GM18498 (cell line): ENCODE measurements at regions not wholly inside any gene's neighbourhood (a gene's known extent, or its start where the extent isn't known, plus 50 kb on each side); places are given as distances from the start of the nearest gene placed in this dataset.
"Not testable (repeated sequence)": the region's sequence is repeated elsewhere in the genome, so short reads cannot be mapped to it uniquely, and the experiment has no call there.

Experiments used
- ATAC-seq: cut with Tn5 transposase; IDR thresholded peaks from one replicate; pipeline ENCODE4 v1.9.1; 2021; ENCODE audit warnings: mild to moderate bottlenecking, moderate library complexity; ENCODE audit not compliant: unreplicated experiment

DNA sequence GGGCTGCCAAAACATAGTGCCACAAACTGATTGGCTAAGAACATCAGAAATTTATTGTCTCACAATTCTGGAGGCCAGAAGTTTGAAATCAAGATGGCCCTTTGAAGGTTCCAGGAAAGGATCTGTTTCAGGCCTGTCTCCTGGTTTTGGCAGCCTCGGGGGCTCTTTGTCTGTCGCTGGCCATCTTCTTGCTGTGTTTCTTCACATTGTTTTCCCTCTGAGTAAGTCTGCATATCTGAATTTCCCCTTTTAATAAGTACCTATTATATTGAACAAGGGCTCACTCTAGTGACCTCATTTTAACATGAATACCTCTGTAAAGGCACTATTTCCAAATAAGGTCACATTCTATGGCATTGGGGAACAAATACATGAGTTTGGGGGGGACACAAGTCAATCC is 467.1 kb upstream of the MGAT4C start:
- no peak for ATAC-seq

DNA sequence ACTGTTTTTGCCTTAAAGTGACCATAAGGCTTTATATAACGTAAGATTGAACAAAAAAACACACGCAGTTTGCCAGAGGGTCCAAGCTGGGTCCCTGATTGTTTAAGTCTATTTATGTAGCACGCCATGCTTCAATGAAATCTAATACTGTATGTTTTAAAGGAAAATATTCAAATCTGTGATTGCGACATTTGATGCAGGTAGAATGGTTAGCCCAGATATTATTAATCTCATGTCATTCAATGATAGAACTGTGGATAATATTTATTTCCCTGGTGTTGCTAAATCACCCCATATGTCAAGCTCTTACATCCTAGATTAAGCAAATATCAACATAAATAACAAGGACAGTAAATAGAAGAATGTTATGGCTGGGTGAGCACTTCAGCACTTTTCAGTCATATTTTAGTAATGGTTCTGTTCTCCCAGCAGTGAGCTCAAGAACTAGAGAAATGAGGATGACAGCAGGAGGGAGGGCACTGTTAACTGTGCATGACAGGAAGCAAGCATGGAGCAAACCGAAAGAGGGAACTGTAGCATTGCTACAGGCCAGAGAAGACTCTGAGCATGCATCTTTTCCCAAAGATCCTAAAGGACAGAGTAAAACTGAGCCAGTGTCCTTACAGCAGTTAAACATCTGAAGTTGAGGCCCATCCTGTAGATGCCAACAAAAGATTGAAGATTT is 465.7 kb upstream of the MGAT4C start:
- no peak for ATAC-seq

DNA sequence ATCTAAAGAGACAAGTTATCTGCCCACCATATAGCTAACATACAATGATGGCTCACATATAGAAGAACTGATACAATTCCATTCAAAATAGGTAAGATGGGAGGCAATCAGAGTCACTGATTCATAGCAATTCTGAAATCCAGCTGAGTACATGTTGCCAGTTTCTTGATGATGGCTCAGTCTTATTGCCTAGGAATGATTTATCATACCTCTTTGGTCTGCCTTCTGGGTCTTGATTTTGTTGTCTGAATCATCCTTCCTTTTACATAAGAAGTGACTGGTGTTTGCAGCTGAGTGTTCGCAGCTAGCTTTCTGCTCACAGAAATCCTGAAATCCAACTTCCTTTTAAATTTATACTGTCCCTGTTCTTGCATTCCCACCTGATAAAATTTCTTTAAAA is 463.2 kb upstream of the MGAT4C start:
- no peak for ATAC-seq

DNA sequence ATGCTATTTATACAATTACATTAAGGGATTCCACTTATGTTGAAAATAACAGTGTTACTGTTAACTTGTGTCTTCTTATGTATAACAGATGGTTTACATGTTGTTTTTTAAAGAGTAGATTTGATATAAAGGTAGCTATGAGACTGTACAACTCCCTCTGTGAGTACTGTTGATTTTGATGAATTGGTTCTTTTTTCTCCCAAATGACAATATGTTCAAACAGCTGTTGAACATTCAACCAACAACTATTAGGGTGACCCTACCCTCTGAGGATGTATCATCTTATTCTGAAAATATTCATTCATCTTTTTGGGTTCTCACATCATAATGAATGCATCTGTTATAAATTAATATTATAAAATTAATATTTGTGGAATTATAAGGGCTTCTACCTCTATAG is 456.9 kb upstream of the MGAT4C start:
- ATAC-seq = no peak

DNA sequence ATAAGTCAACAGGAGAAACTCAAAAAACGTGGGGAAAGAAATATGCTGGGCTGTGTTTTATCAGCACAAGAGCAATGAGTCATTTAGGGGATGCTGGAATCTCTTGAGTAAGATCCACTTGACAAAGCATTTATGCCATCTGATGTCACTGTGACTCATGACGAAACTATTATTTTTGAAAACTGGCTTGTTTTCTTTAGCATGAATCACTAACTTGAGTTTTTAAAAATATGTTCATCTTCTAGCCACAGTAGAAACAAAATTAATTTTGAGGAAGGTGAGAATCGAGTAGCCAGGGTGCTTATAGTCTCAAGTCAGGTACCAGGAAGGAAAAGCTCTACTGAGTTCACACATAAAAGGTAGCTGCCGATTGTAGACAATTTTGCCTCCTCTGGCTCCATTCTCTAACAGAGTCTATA is 456.2 kb upstream of the MGAT4C start:
- ATAC-seq = no peak

DNA sequence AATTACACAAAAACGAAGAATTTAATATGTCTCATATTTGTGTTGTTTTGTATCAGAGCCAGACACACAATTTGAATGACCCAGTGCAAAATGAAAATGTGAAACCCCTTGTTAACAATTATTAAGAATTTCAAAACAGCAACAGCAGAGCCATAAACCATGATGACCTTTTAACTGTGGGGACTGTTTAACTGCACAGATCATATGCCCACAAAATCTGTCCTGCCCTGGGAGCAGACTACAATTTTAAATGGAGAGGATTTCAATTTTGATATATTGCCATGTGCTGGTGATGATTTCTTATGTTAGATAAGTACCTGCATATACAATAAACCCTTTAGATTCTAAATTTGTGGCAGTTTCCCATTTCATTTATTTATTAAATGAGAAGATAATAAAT is 455.5 kb upstream of the MGAT4C start:
- no peak for ATAC-seq

DNA sequence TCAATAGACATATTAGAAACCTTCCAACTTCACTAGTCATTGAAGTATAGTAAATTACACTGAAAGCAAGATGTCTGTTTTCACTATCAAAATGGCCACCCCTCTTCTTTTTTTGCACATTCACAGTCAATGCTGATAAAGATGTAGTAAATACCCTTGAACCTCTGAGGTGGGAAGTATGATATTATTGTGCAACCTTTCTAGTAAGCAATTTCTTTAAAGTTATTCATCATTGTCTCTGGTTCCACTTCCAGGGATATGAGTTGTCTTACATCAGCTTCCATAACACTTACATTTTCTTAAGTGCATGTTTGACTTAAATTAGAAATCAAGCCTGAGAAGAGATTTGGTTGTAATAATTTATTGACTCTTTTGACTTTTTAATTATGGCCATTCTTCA is 453.9 kb upstream of the MGAT4C start:
- no peak for ATAC-seq

DNA sequence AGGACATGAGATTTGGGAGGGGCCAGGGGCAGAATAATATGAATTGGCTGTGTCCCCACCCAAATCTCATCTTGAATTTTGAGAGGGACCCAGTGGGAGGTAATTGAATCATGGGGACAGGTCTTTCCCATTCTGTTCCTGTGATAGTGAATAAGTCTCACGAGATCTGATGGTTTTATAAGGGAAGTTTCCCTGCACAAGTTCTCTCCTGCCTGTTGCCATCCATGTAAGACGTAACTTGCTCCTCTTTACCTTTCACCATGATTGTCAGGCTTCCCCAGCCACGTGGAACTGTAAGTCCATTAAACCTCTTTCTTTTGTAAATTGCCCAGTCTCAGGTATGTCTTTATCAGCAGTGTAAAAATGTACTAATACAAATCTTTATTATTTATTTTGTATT is 452.8 kb upstream of the MGAT4C start:
- ATAC-seq = not testable (repeated sequence)

DNA sequence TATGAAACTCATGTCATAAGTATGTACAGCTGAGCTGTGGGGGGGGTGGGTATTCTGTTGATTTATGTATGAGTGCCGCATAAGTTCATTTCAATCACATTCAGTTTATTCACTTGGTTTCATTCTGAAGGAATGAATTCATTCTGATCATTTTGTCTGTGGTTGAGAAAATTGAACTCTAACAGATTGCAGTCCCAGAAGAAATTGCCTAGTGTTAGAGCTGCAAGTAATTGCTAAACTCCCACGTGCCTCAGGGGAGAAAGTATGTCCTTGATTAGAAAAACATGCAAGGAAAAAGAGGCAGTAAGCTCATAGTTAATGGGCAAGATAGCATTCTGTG is 442.4 kb upstream of the MGAT4C start:
- ATAC-seq = no peak

DNA sequence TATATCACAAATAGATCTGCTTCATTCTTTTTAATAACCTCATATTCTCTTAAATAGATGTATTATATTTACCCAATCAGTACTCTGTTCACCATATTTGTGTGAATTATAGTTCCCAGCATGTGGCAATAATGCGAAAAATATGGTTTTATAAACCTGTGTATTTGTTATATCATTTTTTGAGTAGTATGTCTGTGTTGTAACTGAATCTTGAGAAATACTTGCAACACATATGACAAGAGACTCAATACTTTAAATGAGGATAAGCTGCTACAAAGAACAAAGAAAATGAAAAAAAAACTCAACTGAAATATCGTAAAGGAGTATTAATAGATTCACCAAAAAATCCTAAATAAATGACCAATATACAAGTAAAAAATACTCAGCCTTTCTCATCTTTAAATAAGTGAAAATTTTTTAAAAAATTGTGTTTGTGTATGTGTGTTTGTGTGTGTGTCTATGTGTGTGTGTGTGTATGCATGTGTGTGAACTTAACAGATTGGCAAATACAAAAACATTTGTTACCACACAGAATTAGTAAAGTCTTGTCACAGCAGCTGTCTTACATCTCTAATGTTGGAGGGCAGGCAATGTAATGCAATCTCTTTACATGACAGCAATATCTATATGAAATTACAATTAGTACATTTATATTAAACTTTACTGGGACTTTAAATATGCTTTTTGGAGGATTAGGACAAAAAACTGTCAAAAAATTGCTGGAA is 441.9 kb upstream of the MGAT4C start:
- ATAC-seq = no peak

DNA sequence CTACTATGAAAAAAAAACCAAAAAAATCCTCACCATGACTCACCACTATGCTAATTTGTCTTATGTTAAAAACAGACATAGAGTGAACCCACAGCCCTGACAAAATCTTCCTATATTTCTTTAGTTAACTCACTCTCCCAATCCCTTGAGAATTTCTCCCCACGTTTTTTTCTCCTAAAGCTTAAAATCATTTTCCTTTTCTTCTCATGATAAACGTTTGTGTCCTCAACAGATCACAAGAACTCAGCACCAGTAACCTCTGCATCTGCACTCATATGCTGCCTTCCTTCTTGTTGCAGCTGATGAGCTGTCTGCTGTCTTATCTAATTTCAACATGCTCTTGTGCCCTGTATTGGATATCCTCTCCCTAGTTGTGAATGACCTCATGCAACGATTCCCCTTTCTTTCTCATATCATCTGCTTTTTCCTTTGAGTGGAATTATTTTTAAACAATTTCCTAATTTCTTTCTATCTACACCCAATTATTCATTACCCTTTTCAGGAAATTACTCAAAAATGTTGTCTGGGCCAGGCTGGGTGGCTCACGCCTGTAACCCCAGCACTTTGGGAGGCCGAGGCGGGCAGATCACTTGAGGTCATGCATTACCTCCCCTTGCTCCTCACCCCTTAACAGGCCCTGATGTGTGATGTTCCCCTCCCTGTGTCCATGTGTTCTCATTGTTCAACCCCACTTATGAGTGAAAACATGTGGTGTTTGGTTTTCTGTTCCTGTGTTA is 427.5 kb upstream of the MGAT4C start:
- ATAC-seq = no peak

DNA sequence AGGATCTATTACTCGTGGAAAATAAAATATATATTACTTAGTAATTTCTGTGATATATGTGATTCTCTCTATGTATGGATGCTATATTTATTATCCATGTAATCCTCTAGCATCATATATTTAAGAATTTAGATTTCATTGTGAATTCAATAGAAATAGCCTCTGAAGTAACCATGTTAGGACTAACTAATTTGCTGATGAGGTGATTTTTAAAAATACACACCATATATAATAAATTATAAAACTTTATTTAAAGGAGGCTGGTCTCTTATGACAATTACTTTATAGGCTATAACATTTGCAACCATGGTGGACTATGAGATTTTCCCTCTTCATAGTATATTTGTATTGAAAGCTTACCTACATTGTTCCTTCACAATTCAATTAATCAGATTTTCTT is 424.9 kb upstream of the MGAT4C start:
- no peak for ATAC-seq

DNA sequence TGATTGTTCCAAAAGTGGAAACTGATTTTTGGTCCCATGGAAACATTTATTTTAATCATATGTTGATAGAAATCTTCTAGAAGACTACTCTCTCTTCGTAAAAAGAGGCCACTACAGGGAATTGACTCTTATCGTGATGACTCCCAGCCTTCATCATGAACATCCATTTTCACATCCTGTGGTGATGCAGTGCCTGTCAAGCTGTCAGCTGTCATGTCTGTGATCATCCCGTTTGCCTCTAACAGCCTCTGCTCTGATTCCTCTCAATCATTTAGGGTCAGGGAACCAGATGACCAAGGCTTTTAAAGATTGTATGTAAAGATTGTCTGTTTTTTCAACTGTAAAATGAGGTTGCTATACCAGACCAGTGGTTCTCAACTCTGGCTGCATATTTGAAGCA is 419.0 kb upstream of the MGAT4C start:
- ATAC-seq = no peak

DNA sequence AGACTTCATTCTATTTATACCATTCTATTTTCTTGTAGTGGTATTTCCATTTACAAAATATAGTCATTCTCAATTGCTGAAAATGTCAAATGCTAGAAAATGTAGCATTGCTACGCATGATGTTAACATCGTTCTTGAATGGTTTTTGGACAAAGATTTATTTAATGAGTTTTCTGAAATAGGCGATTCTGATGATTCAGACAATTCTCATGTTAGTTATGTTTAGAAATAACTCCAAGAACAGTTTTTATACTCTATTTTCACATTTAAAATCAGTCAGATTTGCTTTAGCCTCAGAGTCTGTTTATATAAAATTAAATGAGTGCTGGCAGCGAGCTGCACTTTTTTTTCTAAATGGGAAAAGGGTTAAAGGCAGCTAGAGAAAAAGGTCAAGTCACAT is 414.8 kb upstream of the MGAT4C start:
- ATAC-seq = no peak

DNA sequence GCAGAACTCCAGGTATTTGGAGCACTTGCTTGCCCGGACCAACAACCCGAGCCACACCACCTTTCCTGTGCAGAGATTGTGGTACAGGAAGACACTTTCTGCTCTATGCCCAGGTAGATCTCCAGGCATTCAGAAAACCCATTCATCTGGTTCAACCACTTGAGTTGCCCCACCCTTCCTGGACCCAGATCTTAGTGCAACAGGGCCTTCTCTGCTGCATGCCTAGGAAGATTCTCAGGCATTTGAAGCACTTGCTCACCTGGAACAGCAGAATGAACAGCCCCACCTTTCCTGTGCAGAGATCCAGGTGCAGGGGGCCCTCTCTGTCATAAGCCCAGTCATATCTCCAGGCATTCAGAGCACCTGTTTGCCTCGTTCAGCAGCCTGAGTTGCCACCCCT is 412.8 kb upstream of the MGAT4C start:
- no peak for ATAC-seq

DNA sequence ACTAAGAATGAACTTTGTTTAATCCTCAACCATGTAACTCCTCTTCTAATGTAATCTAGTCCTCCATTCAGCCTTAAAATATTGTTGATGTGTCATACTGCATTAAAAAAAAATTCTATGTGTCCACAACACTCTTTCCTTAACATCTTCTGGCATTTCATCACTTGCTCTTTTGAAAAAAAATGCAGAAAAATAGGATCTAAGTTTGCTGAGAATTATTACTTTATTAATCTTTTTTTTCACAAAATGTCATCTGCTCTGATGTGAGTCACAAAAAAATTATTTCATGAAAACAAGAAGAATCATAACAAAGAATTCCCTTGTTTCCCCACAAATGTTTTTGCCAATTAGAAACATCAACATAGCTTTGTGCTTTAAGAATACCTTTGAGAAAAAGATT is 410.1 kb upstream of the MGAT4C start:
- ATAC-seq = no peak

DNA sequence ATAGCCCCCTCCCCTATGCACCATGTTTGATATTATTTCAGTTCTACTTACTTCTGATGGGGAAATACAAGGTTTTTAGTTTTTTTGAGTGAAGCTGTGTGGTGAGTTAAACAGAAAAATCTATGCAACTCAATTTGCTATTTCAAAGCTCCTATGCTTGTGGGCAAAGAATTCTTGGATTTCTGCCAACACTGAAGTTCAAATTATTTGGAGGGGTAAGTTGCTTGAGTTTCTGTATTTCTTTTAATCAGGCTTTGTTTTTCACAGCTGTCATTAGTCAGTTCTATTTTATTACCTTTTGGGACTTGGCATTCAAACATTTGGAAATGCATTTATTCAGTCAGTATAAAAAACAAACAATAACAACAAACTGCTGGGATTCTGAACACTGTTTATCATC is 407.5 kb upstream of the MGAT4C start:
- no peak for ATAC-seq

DNA sequence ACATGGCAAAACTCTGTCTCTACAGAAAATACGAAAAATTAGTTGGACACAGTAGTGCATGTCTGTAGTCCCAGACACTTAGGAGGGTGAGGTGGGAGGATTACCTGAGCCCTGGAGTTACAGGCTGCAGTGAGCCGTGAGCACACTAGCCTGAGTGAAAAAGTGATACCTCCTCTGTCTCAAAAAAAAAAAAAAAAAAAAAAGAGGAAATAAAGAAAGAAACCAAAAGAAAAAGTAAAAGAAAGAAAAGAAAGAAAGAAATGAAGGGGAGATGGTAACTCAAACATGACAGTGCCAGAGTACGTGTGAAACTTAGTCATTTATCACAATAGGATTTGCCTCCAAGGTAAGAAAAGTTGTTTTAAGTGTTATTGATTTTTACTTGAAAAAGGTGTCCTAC is 407.0 kb upstream of the MGAT4C start:
- no peak for ATAC-seq

DNA sequence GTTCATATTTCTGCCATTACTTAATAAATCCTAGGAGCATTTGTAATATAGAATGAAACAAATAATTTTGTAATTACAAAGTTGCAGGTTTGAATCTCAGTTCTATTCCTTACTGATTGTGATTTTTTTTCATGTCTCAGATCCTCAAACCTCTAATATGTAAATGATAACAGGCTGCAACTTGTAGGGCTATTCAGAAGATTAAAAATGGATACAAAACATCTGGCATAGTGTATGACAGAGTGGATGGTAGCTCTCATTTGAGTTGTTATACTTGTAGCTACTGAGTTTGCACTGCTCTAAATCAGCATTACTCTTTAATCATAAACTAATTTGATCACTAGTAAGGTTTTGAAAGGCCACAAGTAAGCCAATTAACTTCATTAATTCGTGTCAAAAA is 406.3 kb upstream of the MGAT4C start:
- no peak for ATAC-seq

DNA sequence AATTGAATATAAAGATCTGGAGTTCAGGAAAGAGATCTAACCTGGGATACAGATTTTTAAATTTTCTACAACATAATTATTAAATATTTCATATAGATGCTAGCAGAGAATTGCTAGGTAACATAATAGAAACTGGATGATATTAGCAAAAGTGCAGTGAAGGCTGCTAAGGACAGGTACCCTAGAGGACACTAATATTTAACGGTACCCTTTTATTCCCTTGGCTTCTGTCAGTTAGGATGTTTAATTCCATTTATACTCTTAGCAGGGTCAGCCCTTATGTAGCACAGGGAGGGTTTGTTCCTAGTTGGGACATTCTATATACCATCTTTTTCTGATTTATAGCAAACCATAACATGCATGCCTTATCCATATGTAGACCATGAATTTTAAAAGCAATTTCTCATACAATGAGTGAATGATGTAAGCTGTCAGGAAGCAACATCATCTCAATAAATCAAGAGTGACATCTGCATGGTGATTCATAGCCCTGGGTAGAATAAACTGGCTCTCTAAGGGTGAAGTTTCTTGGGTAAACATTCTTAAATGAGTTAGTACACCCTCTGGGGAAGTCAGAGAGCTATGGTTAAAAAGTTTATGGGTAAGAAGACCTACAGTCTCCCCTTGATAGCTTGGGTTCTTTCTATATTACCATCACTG is 404.4 kb upstream of the MGAT4C start:
- ATAC-seq = no peak

DNA sequence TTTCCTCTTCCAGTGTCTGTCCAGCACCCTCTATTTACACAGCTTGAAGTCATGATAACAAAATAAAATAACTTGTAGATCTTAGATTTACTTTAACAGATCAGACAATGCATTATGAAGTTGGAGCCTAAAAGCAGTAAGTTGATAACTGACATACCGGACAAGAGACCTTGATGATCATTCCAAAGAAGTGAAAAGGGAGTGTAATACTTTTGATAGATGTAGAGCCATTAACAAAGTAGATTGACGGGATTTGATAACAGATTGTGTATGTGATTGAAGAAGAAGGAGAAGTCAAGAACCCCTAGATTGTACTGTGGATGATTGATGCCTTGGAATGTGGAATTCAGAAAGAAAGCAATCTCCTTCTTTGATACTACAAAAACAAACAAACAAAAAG is 403.8 kb upstream of the MGAT4C start:
- no peak for ATAC-seq

DNA sequence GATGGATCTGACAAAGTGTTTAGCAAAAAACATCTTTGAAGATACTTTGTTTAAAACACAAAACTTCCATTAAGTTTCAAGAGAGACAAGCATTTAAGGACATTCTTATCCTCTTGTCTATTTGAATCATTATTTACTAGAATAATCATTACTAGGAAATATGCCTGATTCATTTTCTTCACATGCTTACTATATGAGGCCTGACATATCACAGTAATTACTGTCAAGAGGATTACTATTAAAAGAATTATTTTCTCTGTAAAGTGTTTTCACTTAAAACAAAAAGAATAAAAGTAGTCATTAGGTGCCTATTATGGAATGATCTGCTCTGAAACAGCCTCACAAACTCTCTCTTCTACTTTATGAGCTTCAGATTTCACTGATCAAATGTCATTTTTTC is 402.1 kb upstream of the MGAT4C start:
- no peak for ATAC-seq
